GM12872 (cell line): ENCODE measurements at regions not wholly inside any gene's neighbourhood (a gene's known extent, or its start where the extent isn't known, plus 50 kb on each side); places are given as distances from the start of the nearest gene placed in this dataset.

Source experiments
- CTCF ChIP-seq: IDR thresholded peaks from 3 replicates; pipeline ENCODE4 v1.5.1; 2011; ENCODE audit warnings: low read depth, mild to moderate bottlenecking, low read length, moderate library complexity; ENCODE audit not compliant: insufficient read depth

GRCh38 chr10:125232841-125233240 is 72.5 kb upstream of the CTBP2 start:
- no peak for TF ChIP-seq CTCF

GRCh38 chr10:125231813-125232475 is 71.6 kb upstream of the CTBP2 start:
- TF ChIP-seq CTCF: no peak

GRCh38 chr10:125231116-125231812 is 70.9 kb upstream of the CTBP2 start:
- TF ChIP-seq CTCF: no peak

- no peak for TF ChIP-seq CTCF
Measured at GRCh38 chr10:125230251-125230650, 69.9 kb upstream of the CTBP2 start.

- no peak for TF ChIP-seq CTCF
Measured at GRCh38 chr10:125227546-125227945, 67.2 kb upstream of the CTBP2 start.

GRCh38 chr10:125226823-125227222 is 66.5 kb upstream of the CTBP2 start:
- TF ChIP-seq CTCF: no peak

GRCh38 chr10:125226005-125226404 is 65.6 kb upstream of the CTBP2 start:
- TF ChIP-seq CTCF: no peak
